GM12875 (cell line): ENCODE measurements at regions not wholly inside any gene's neighbourhood (a gene's known extent, or its start where the extent isn't known, plus 50 kb on each side); places are given as distances from the start of the nearest gene placed in this dataset.

Experiments
- H3K4me3 ChIP-seq: one replicate; pipeline ENCODE4 v1.5.1; 2011; ENCODE audit warnings: low read depth, low read length, control low read depth
- CTCF ChIP-seq: IDR thresholded peaks from 2 replicates; pipeline ENCODE4 v1.5.1; 2011; ENCODE audit warnings: low read depth, mild to moderate bottlenecking, control low read depth, inconsistent platforms, low read length, moderate library complexity, borderline replicate concordance; ENCODE audit not compliant: insufficient read depth

GRCh38 chr9:1957856-1958255 lies 57.3 kb upstream of the SMARCA2 start:
- H3K4me3 ChIP-seq = no peak overlapping the region
- TF ChIP-seq CTCF = no peak

GRCh38 chr9:1959371-1959770 lies 55.8 kb upstream of the SMARCA2 start:
- no peak for TF ChIP-seq CTCF
- H3K4me3 ChIP-seq = no peak overlapping the region

GRCh38 chr9:1960342-1961042 lies 54.7 kb upstream of the SMARCA2 start:
- H3K4me3 ChIP-seq = no peak overlapping the region
- TF ChIP-seq CTCF = no peak

- H3K4me3 ChIP-seq = no peak overlapping the region
- no peak for TF ChIP-seq CTCF
Observed at GRCh38 chr9:1962122-1962521, 53.0 kb upstream of the SMARCA2 start.

GRCh38 chr9:1962588-1963106 lies 52.5 kb upstream of the SMARCA2 start:
- H3K4me3 ChIP-seq = no peak overlapping the region
- TF ChIP-seq CTCF = no peak

- no peak for TF ChIP-seq CTCF
- H3K4me3 ChIP-seq = no peak overlapping the region
Observed at GRCh38 chr9:1964093-1964492, 51.1 kb upstream of the SMARCA2 start.
